SK-N-SH (cell line): ENCODE measurements at regions not wholly inside any gene's neighbourhood (a gene's known extent, or its start where the extent isn't known, plus 50 kb on each side); places are given as distances from the start of the nearest gene placed in this dataset.

ENCODE experiments used
- CTCF ChIA-PET: fragments of 300-600, 350-600 bp; formaldehyde crosslinking; extraction: SDS; loops from one replicate; lab custom pipeline; 2021; lab: Yijun Ruan, JAX
- POLR2A ChIA-PET: fragments of 350-600 bp; sonication (Branson Sonifier 250); formaldehyde crosslinking; extraction: SDS; loops from one replicate; lab custom pipeline; 2020; ENCODE audit warnings: antibody characterized with exemption, inconsistent platforms; lab: Yijun Ruan, JAX
- DNase-seq: peaks from one replicate; pipeline ENCODE4 v3.0.0; 2012
- H2AFZ ChIP-seq: fragments of 200-600 bp; sonication (generic); 2 replicates; pipeline ENCODE4 v1.8.1; 2016; ENCODE audit warnings: antibody characterized with exemption, mild to moderate bottlenecking, low read depth
- H3F3A ChIP-seq: fragments of 200-600 bp; sonication (generic); replicated peaks from 2 replicates; pipeline ENCODE3; 2016; ENCODE audit warnings: antibody characterized with exemption, mild to moderate bottlenecking; ENCODE audit not compliant: insufficient read depth
- H3K27ac ChIP-seq, 2 experiments: fragments of 200-500 bp in 1 of 2; fragments of 200-600 bp in 1 of 2; sonication (Bioruptor generic) in 1 of 2; sonication (generic), shearing (Covaris generic) in 1 of 2; 2 replicates each; pipeline versions ENCODE4 v1.5.1 to v1.6.1; 2014 to 2016; ENCODE audit warnings: low read depth in 2 of 2, inconsistent platforms in 1 of 2, low read length in 1 of 2, mild to moderate bottlenecking in 1 of 2, mixed read lengths in 1 of 2
- H3K27me3 ChIP-seq: fragments of 200-600 bp; sonication (generic), shearing (Covaris generic); 2 replicates; pipeline ENCODE4 v1.6.1; 2016; ENCODE audit warnings: mixed run types; ENCODE audit not compliant: insufficient read depth
- H3K36me3 ChIP-seq, 2 experiments: fragments of 200-500 bp in 1 of 2; fragments of 200-600 bp in 1 of 2; sonication (Bioruptor generic) in 1 of 2; sonication (generic) in 1 of 2; replicated peaks in 1 of 2; 2 replicates each; pipeline versions ENCODE3 to v1.5.1; 2014 to 2016; ENCODE audit warnings: low read length in 1 of 2, mild to moderate bottlenecking in 1 of 2; ENCODE audit not compliant: insufficient read depth in 2 of 2, control insufficient read depth in 1 of 2
- H3K4me1 ChIP-seq, 2 experiments: fragments of 200-500 bp in 1 of 2; fragments of 200-600 bp in 1 of 2; sonication (Bioruptor generic) in 1 of 2; sonication (generic), shearing (Covaris generic) in 1 of 2; 2 replicates each; pipeline versions ENCODE4 v1.5.1 to v1.6.1; 2014 to 2016; ENCODE audit warnings: low read depth in 1 of 2, low read length in 1 of 2, mixed run types in 1 of 2; ENCODE audit not compliant: insufficient read depth in 2 of 2, control insufficient read depth in 1 of 2
- H3K4me2 ChIP-seq: fragments of 200-600 bp; sonication (generic), shearing (Covaris generic); 2 replicates; pipeline ENCODE4 v1.6.1; 2017; ENCODE audit warnings: mixed run types
- H3K4me3 ChIP-seq, 2 experiments: fragments of 200-500 bp in 1 of 2; fragments of 200-600 bp in 1 of 2; sonication (Bioruptor generic) in 1 of 2; sonication (generic), shearing (Covaris generic) in 1 of 2; 2 replicates each; pipeline versions ENCODE4 v1.5.1 to v1.8.1; 2014 to 2016; ENCODE audit warnings: low read depth in 2 of 2, inconsistent platforms in 1 of 2, low read length in 1 of 2, mild to moderate bottlenecking in 1 of 2, mixed read lengths in 1 of 2, moderate library complexity in 1 of 2
- H3K79me2 ChIP-seq: fragments of 200-600 bp; sonication (generic); 2 replicates; pipeline ENCODE4 v1.8.1; 2017; ENCODE audit warnings: mild to moderate bottlenecking; ENCODE audit not compliant: insufficient read depth
- H3K9ac ChIP-seq: fragments of 200-600 bp; sonication (generic); 2 replicates; pipeline ENCODE4 v1.6.1; 2017; ENCODE audit warnings: mixed run types
- H3K9me2 ChIP-seq: fragments of 200-600 bp; sonication (generic); 2 replicates; pipeline ENCODE4 v1.6.1; 2017; ENCODE audit warnings: mixed run types
- H3K9me3 ChIP-seq: fragments of 200-600 bp; sonication (generic); 2 replicates; pipeline ENCODE4 v1.6.1; 2017; ENCODE audit warnings: mixed run types, mild to moderate bottlenecking, moderate library complexity
- H4K20me1 ChIP-seq: fragments of 200-600 bp; sonication (generic); 2 replicates; pipeline ENCODE4 v1.6.1; 2017; ENCODE audit warnings: mild to moderate bottlenecking, mixed run types; ENCODE audit not compliant: insufficient read depth
- CHD2 ChIP-seq: fragments of 150-350 bp; IDR thresholded peaks from 2 replicates; pipeline ENCODE4 v1.6.1; 2018; ENCODE audit warnings: low read length; ENCODE audit not compliant: partially characterized antibody
- CTCF ChIP-seq: fragments of 200-600 bp; sonication (generic); IDR thresholded peaks from 2 replicates; pipeline ENCODE4 v1.6.1; 2017; ENCODE audit warnings: antibody characterized with exemption, mild to moderate bottlenecking, moderate library complexity
- FOSL2 ChIP-seq: IDR thresholded peaks from 2 replicates; pipeline ENCODE4 v1.4.0; 2012; ENCODE audit warnings: low read depth, mild to moderate bottlenecking, moderate library complexity, borderline replicate concordance
- GATA2 ChIP-seq: sonication (generic); formaldehyde crosslinking; IDR thresholded peaks from 2 replicates; pipeline ENCODE4 v1.5.0; 2020; ENCODE audit warnings: mild to moderate bottlenecking, missing genetic modification reagents
- JUND ChIP-seq: IDR thresholded peaks from 2 replicates; pipeline ENCODE4 v1.4.0; 2012
- MEF2A ChIP-seq: IDR thresholded peaks from 2 replicates; pipeline ENCODE4 v1.4.0; 2012; ENCODE audit warnings: low read depth, borderline replicate concordance
- NRF1 ChIP-seq: IDR thresholded peaks from 2 replicates; pipeline ENCODE4 v1.6.1; 2012; ENCODE audit warnings: low read depth, mild to moderate bottlenecking, low read length
- PBX3 ChIP-seq: IDR thresholded peaks from 2 replicates; pipeline ENCODE4; 2012
- RAD21 ChIP-seq: IDR thresholded peaks from 2 replicates; pipeline ENCODE4 v1.6.1; 2012; ENCODE audit warnings: mild to moderate bottlenecking, low read length
- RCOR1 ChIP-seq: fragments of 150-350 bp; IDR thresholded peaks from 2 replicates; pipeline ENCODE4 v1.6.1; 2017; ENCODE audit warnings: antibody characterized with exemption, low read length
- REST ChIP-seq: IDR thresholded peaks from 2 replicates; pipeline ENCODE4 v1.6.1; 2012; ENCODE audit warnings: mild to moderate bottlenecking, low read depth, low read length, moderate library complexity
- SIN3A ChIP-seq: IDR thresholded peaks from 2 replicates; pipeline ENCODE4 v1.6.1; 2012; ENCODE audit warnings: low read depth, mild to moderate bottlenecking, low read length, moderate library complexity, borderline replicate concordance
- TAF1 ChIP-seq: IDR thresholded peaks from 2 replicates; pipeline ENCODE4 v1.6.1; 2012; ENCODE audit warnings: low read depth, mild to moderate bottlenecking, low read length, moderate library complexity, borderline replicate concordance
- USF2 ChIP-seq: fragments of 150-350 bp; IDR thresholded peaks from 2 replicates; pipeline ENCODE4 v1.6.1; 2017; ENCODE audit warnings: antibody characterized with exemption, low read length, low read depth, borderline replicate concordance
- ZBTB33 ChIP-seq: IDR thresholded peaks from 2 replicates; pipeline ENCODE4 v1.4.0; 2012; ENCODE audit warnings: low read depth, borderline replicate concordance
- WGBS: methylation state at CpG from one replicate; pipeline ENCODE4 v1.1.6; 2017; ENCODE audit warnings: low lambda C conversion rate; 5-methylcytosine and 5-hydroxymethylcytosine counted together

- no peak for DNase-seq
- H3K36me3 ChIP-seq: no peaks in the 10 kb centered on the region
- H3K27ac ChIP-seq: no peak overlapping the region
- no peak overlapping the region for H3K4me3 ChIP-seq
- H3K27me3 ChIP-seq: no peaks in the 10 kb centered on the region
- no peaks in the 10 kb centered on the region for H3K4me1 ChIP-seq
- no peak for TF ChIP-seq CHD2
- no peak for TF ChIP-seq NRF1
- no peak for TF ChIP-seq GATA2 (CRISPR knock-in tag)
- TF ChIP-seq PBX3: no peak
- TF ChIP-seq ZBTB33: no peak
- TF ChIP-seq RAD21: no peak
- no peak for TF ChIP-seq TAF1
- no peak for TF ChIP-seq SIN3A
- TF ChIP-seq JUND: no peak
- TF ChIP-seq USF2: no peak
- ChIA-PET CTCF (interaction anchor here (1.1 kb wide), 1 partner anchor 13 kb away, joined by 4 read pairs; no protein-coding TSS in a partner anchor), POLR2A (no interaction called here)
- no peaks in the 10 kb centered on the region for H3K9me2 ChIP-seq
- H3K9me3 ChIP-seq: no peaks in the 10 kb centered on the region
- no peaks in the 10 kb centered on the region for H4K20me1 ChIP-seq
- H3K4me2 ChIP-seq: no peak overlapping the region
- H3K79me2 ChIP-seq: no peaks in the 10 kb centered on the region
- no peaks in the 10 kb centered on the region for H3F3A ChIP-seq
- no peak overlapping the region for H2AFZ ChIP-seq
- no peak overlapping the region for H3K9ac ChIP-seq
- WGBS: 72% methylated on average over 8 of the region's 8 CpGs
These were observed 274.1 kb upstream of the ARID1B start for GRCh38 chr6:156502969-156503504.

GRCh38 chr6:156497618-156498017 is 279.6 kb upstream of the ARID1B start:
- POLR2A ChIA-PET: no interaction called here
- no peaks in the 10 kb centered on the region for H3K27me3 ChIP-seq
- H3K79me2 ChIP-seq: no peaks in the 10 kb centered on the region
- TF ChIP-seq MEF2A (no peak), REST (no peak), FOSL2 (no peak), CTCF (no peak), RCOR1 (no peak)
- no peaks in the 10 kb centered on the region for H3K9me3 ChIP-seq
- CTCF ChIA-PET: no interaction called here
- H3F3A ChIP-seq: no peaks in the 10 kb centered on the region
- H2AFZ ChIP-seq: no peak overlapping the region
- DNase-seq: no peak
- no peak overlapping the region for H3K9ac ChIP-seq
- no peak overlapping the region for H3K4me2 ChIP-seq
- H3K36me3 ChIP-seq: no peaks in the 10 kb centered on the region
- H4K20me1 ChIP-seq: no peaks in the 10 kb centered on the region
- H3K27ac ChIP-seq: no peak overlapping the region
- WGBS: 28% methylated on average over 2 of the region's 2 CpGs
- no peaks in the 10 kb centered on the region for H3K9me2 ChIP-seq
- H3K4me1 ChIP-seq: no peaks in the 10 kb centered on the region
- no peak overlapping the region for H3K4me3 ChIP-seq
